GM12878 (cell line): ENCODE measurements at regions not wholly inside any gene's neighbourhood (a gene's known extent, or its start where the extent isn't known, plus 50 kb on each side); places are given as distances from the start of the nearest gene placed in this dataset.

Experiments used
- CHD2 ChIP-seq: IDR thresholded peaks from 2 replicates; pipeline ENCODE4 v1.6.1; 2011; ENCODE audit warnings: low read depth, low read length, improper control_type of control experiment, borderline replicate concordance
- ETV6 ChIP-seq, 2 experiments: fragments of 450-650 bp in 1 of 2; IDR thresholded peaks in 1 of 2; conservative IDR thresholded peaks in 1 of 2; 2 replicates each; pipeline ENCODE4 v1.6.1; 2014; ENCODE audit warnings: antibody characterized with exemption in 1 of 2, borderline replicate concordance in 1 of 2, low read depth in 1 of 2, mild to moderate bottlenecking in 1 of 2, moderate library complexity in 1 of 2
- FOS ChIP-seq: IDR thresholded peaks from 3 replicates; pipeline ENCODE4 v1.6.1; 2011; ENCODE audit warnings: borderline replicate concordance; ENCODE audit not compliant: insufficient read length; ENCODE audit errors: extremely low read depth
- JUNB ChIP-seq: IDR thresholded peaks from 2 replicates; pipeline ENCODE4 v1.6.1; 2016; ENCODE audit warnings: antibody characterized with exemption, mild to moderate bottlenecking
- KLF5 ChIP-seq: fragments of 450-650 bp; IDR thresholded peaks from 2 replicates; pipeline ENCODE4 v1.6.1; 2014; ENCODE audit warnings: mild to moderate bottlenecking; ENCODE audit not compliant: partially characterized antibody
- NBN ChIP-seq: fragments of 450-650 bp; IDR thresholded peaks from 2 replicates; pipeline ENCODE4 v1.6.1; 2016
- POLR2AphosphoS2 ChIP-seq: IDR thresholded peaks from 2 replicates; pipeline ENCODE4 v1.6.1; 2011; ENCODE audit warnings: low read depth, mild to moderate bottlenecking, low read length, improper control_type of control experiment, moderate library complexity
- RAD21 ChIP-seq: IDR thresholded peaks from 2 replicates; pipeline ENCODE4 v1.6.1; 2011; ENCODE audit warnings: mild to moderate bottlenecking, low read depth, low read length, moderate library complexity; ENCODE audit not compliant: insufficient read depth
- SP1 ChIP-seq: IDR thresholded peaks from one replicate; pipeline ENCODE4 v1.6.1; 2011; ENCODE audit warnings: low read depth, low read length
- SREBF2 ChIP-seq: IDR thresholded peaks from 2 replicates; pipeline ENCODE4 v1.6.1; 2012; ENCODE audit warnings: mild to moderate bottlenecking, low read length
- SRF ChIP-seq, 2 experiments: IDR thresholded peaks; 2 replicates each; pipeline ENCODE4 v1.6.1; 2011; ENCODE audit warnings: low read depth in 2 of 2, low read length in 2 of 2, mild to moderate bottlenecking in 1 of 2, moderate library complexity in 1 of 2
- TARDBP ChIP-seq: IDR thresholded peaks from 2 replicates; pipeline ENCODE4 v1.6.1; 2016; ENCODE audit warnings: borderline replicate concordance
- TCF3 ChIP-seq: IDR thresholded peaks from 2 replicates; pipeline ENCODE4 v1.6.1; 2012; ENCODE audit warnings: low read depth, mild to moderate bottlenecking, low read length, borderline replicate concordance; ENCODE audit not compliant: insufficient read depth
- ZBTB40 ChIP-seq: fragments of 450-650 bp; IDR thresholded peaks from 2 replicates; pipeline ENCODE4 v1.6.1; 2016; ENCODE audit warnings: mild to moderate bottlenecking, moderate library complexity, borderline replicate concordance
- ZNF207 ChIP-seq: fragments of 450-650 bp; IDR thresholded peaks from 2 replicates; pipeline ENCODE4 v1.6.1; 2014; ENCODE audit warnings: antibody characterized with exemption, mild to moderate bottlenecking, borderline replicate concordance
- ZNF274 ChIP-seq: IDR thresholded peaks from one replicate; pipeline ENCODE4 v1.8.0; 2011; ENCODE audit not compliant: insufficient read length, insufficient read depth
- ZNF687 ChIP-seq: fragments of 450-650 bp; IDR thresholded peaks from 2 replicates; pipeline ENCODE4 v1.6.1; 2017; ENCODE audit warnings: mild to moderate bottlenecking, moderate library complexity
- TF ChIP-seq, protein P1 (sequence below): IDR thresholded peaks from 2 replicates; pipeline ENCODE4 v1.6.1; 2012; ENCODE audit warnings: low read length, inconsistent platforms

DNA sequence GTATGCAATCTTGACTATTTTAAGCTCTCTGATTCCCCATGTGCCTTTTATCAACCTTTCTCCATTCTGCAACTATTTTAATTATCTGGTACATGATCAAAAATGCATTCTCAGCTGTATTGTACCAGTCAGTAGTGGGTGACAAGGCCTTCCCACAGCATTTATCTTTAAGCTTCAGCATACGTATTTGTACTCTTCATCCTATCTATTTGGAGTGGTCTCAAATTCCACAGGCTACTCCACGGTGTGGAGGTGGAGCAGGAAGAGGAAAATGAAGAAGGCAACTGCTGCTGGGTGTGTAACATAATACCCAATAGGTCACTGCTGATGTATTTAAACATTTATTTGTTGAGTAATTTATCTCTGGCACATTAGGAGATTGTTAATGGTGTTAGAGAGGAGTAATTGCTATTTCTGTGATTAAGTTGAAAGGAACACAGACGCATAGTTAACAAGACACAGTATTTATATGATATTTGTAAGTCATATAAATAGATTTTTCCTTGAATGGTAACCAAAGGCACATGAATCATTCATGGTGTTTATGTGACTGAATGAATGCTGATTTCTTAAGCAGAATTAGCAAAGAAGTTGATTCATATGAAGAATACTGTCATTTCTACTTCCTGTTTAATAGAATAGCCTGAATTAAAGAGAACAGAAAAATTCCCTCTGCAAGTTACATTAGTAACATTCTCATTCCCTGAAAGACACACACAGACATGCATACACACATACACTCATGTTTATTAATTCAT, 153.8 kb upstream of the NR3C1 start (continued):
- no peak for TF ChIP-seq TCF3
- TF ChIP-seq SRF (IDR thresholded peaks at IDR 0.05; ENCODE audit: low read depth in 2 of 2, low read length in 2 of 2) = no peak
- no peak for TF ChIP-seq ZNF274
- TF ChIP-seq TARDBP = no peak
- no peak for TF ChIP-seq NBN
- peak; percentile 92 for TF ChIP-seq JUNB
- TF ChIP-seq, protein P1, sequence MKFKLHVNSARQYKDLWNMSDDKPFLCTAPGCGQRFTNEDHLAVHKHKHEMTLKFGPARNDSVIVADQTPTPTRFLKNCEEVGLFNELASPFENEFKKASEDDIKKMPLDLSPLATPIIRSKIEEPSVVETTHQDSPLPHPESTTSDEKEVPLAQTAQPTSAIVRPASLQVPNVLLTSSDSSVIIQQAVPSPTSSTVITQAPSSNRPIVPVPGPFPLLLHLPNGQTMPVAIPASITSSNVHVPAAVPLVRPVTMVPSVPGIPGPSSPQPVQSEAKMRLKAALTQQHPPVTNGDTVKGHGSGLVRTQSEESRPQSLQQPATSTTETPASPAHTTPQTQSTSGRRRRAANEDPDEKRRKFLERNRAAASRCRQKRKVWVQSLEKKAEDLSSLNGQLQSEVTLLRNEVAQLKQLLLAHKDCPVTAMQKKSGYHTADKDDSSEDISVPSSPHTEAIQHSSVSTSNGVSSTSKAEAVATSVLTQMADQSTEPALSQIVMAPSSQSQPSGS = peak; percentile 71
- TF ChIP-seq RAD21 = no peak
- TF ChIP-seq KLF5 = no peak
- TF ChIP-seq SP1 = no peak
- no peak for TF ChIP-seq FOS
- TF ChIP-seq ZBTB40 = no peak
- TF ChIP-seq ZNF687 = no peak
- peak in 1 of 2 experiments; percentile 45; a peak in 1 of 4 replicates for TF ChIP-seq ETV6 (conservative IDR thresholded peaks at IDR 0.05 in 1 of 2, IDR thresholded peaks at IDR 0.05 in 1 of 2; ENCODE audit: borderline replicate concordance in 1 of 2, low read depth in 1 of 2)
- no peak for TF ChIP-seq SREBF2
- TF ChIP-seq CHD2 = no peak
- TF ChIP-seq ZNF207 = no peak
- no peak for TF ChIP-seq POLR2AphosphoS2
